NCI-H187 treated with DMSO at 0.1 percent for 48 hours (cell line): ENCODE measurements at regions not wholly inside any gene's neighbourhood (a gene's known extent, or its start where the extent isn't known, plus 50 kb on each side); places are given as distances from the start of the nearest gene placed in this dataset.
"Not testable (repeated sequence)": the region's sequence is repeated elsewhere in the genome, so short reads cannot be mapped to it uniquely, and the experiment has no call there.

Experiments
- DNase-seq: peaks from one replicate; lab custom pipeline; 2025; lab: John Stamatoyannopoulos, UW

- no peak for DNase-seq
Observed at GRCh38 chr13:102538938-102539337, 57.8 kb upstream of the TPP2 start.

- DNase-seq = no peak
Observed at GRCh38 chr13:102536695-102537485, 59.9 kb upstream of the TPP2 start.

GRCh38 chr13:102536196-102536595 lies 60.6 kb upstream of the TPP2 start:
- DNase-seq = no peak

- DNase-seq = peak; percentile 47
Observed at GRCh38 chr13:102530751-102531150, 66.0 kb upstream of the TPP2 start.

- not testable (repeated sequence) for DNase-seq
Observed at GRCh38 chr13:102522251-102522650, 74.5 kb upstream of the TPP2 start.

GRCh38 chr13:102517959-102518358 lies 78.8 kb upstream of the TPP2 start:
- DNase-seq = no peak

- DNase-seq = no peak
Observed at GRCh38 chr13:102510072-102510471, 86.7 kb upstream of the TPP2 start.

- no peak for DNase-seq
Observed at GRCh38 chr13:102508411-102508810, 88.4 kb upstream of the TPP2 start.

- DNase-seq = no peak
Observed at GRCh38 chr13:102504002-102504401, 92.8 kb upstream of the TPP2 start.

GRCh38 chr13:102495663-102496062 lies 93.8 kb upstream of the FGF14 start:
- no peak for DNase-seq

GRCh38 chr13:102487330-102487729 lies 85.5 kb upstream of the FGF14 start:
- no peak for DNase-seq

- DNase-seq = no peak
Observed at GRCh38 chr13:102484329-102484728, 82.5 kb upstream of the FGF14 start.

GRCh38 chr13:102472650-102473049 lies 70.8 kb upstream of the FGF14 start:
- no peak for DNase-seq

- DNase-seq = no peak
Observed at GRCh38 chr13:102470283-102470917, 68.6 kb upstream of the FGF14 start.

- DNase-seq = no peak
Observed at GRCh38 chr13:102466610-102467190, 64.9 kb upstream of the FGF14 start.

- no peak for DNase-seq
Observed at GRCh38 chr13:102462570-102462969, 60.7 kb upstream of the FGF14 start.

GRCh38 chr13:102461302-102461701 lies 59.5 kb upstream of the FGF14 start:
- no peak for DNase-seq

GRCh38 chr13:102460806-102461205 lies 59.0 kb upstream of the FGF14 start:
- no peak for DNase-seq

GRCh38 chr13:102452836-102453235 lies 51.0 kb upstream of the FGF14 start:
- no peak for DNase-seq
